CD14-positive monocyte (primary cell): ENCODE measurements at regions not wholly inside any gene's neighbourhood (a gene's known extent, or its start where the extent isn't known, plus 50 kb on each side); places are given as distances from the start of the nearest gene placed in this dataset.

Experiments used
- DNase-seq, 3 donors: peaks; one replicate each; pipeline ENCODE4 v3.0.0-alpha.2; 2011 to 2022
- H2AFZ ChIP-seq: 2 replicates; pipeline ENCODE4 v1.6.0; 2012; ENCODE audit warnings: mild to moderate bottlenecking, low read depth, low read length, inconsistent platforms; ENCODE audit not compliant: insufficient read depth, poor library complexity, severe bottlenecking
- H3K27ac ChIP-seq, 2 donors: 1 replicate in 1 of 2; 2 replicates in 1 of 2; pipeline ENCODE4 v1.5.1; 2012 to 2013; ENCODE audit warnings: low read length in 2 of 2, control low read depth in 1 of 2, inconsistent platforms in 1 of 2, low read depth in 1 of 2, mild to moderate bottlenecking in 1 of 2
- H3K27me3 ChIP-seq, 2 donors: one replicate each; pipeline versions ENCODE4 v1.6.0 to v1.6.1; 2011 to 2013; ENCODE audit warnings: low read length in 2 of 2; ENCODE audit not compliant: control insufficient read depth in 2 of 2, insufficient read depth in 2 of 2
- H3K36me3 ChIP-seq, 2 donors: replicated peaks in 1 of 2; 1 replicate in 1 of 2; 2 replicates in 1 of 2; pipeline versions ENCODE4 v1.5.1 to v1.6.1; 2012 to 2013; ENCODE audit warnings: low read length in 2 of 2, control low read depth in 1 of 2, inconsistent platforms in 1 of 2, mild to moderate bottlenecking in 1 of 2; ENCODE audit not compliant: insufficient read depth in 2 of 2, control insufficient read depth in 1 of 2
- H3K4me1 ChIP-seq, 2 donors: 1 replicate in 1 of 2; 2 replicates in 1 of 2; pipeline versions ENCODE4 v1.5.1 to v1.6.1; 2012 to 2013; ENCODE audit warnings: low read length in 2 of 2, control low read depth in 1 of 2, inconsistent platforms in 1 of 2, mild to moderate bottlenecking in 1 of 2, moderate library complexity in 1 of 2; ENCODE audit not compliant: insufficient read depth in 2 of 2, control insufficient read depth in 1 of 2
- H3K4me2 ChIP-seq: replicated peaks from 2 replicates; pipeline ENCODE3; 2012; ENCODE audit warnings: low read length, moderate library complexity, mild to moderate bottlenecking; ENCODE audit not compliant: poor library complexity, severe bottlenecking; ENCODE audit errors: extremely low read depth
- H3K4me3 ChIP-seq, 3 experiments: fragments of 200-600 bp in 1 of 3; sonication (generic) in 1 of 3; replicated peaks in 1 of 3; 1 replicate in 2 of 3; 2 replicates in 1 of 3; pipeline ENCODE4 v1.5.1; 2011 to 2013; ENCODE audit warnings: low read length in 3 of 3, mild to moderate bottlenecking in 3 of 3, control low read depth in 2 of 3, low read depth in 2 of 3, inconsistent platforms in 1 of 3, moderate library complexity in 1 of 3
- H3K79me2 ChIP-seq: 2 replicates; pipeline ENCODE4 v1.6.0; 2012; ENCODE audit warnings: mild to moderate bottlenecking, control low read depth, inconsistent platforms, low read length, moderate library complexity; ENCODE audit not compliant: insufficient read depth
- H3K9ac ChIP-seq: 2 replicates; pipeline ENCODE4 v1.6.0; 2017; ENCODE audit warnings: low read length, mild to moderate bottlenecking; ENCODE audit not compliant: insufficient read depth, poor library complexity, severe bottlenecking
- H3K9me3 ChIP-seq, 2 donors: replicated peaks in 1 of 2; 1 replicate in 1 of 2; 2 replicates in 1 of 2; pipeline versions ENCODE4 v1.5.1 to v1.6.1; 2012 to 2013; ENCODE audit warnings: low read length in 2 of 2, control low read depth in 1 of 2; ENCODE audit not compliant: control insufficient read depth in 1 of 2, insufficient read depth in 1 of 2
- H4K20me1 ChIP-seq: 2 replicates; pipeline ENCODE4 v1.6.0; 2012; ENCODE audit warnings: mild to moderate bottlenecking, low read length, control low read depth, moderate library complexity; ENCODE audit not compliant: insufficient read depth
- H3K27ac Mint-ChIP-seq, 7 donors: one replicate each; pipeline ENCODE4 v1.8.0; 2020; ENCODE audit warnings: mild to moderate bottlenecking in 7 of 7, mixed read lengths in 7 of 7, moderate library complexity in 6 of 7, inconsistent platforms in 2 of 7
- H3K27me3 Mint-ChIP-seq, 3 donors: one replicate each; pipeline ENCODE4 v1.8.0; 2021 to 2022; ENCODE audit warnings: low read depth in 3 of 3, mild to moderate bottlenecking in 3 of 3, mixed read lengths in 3 of 3, moderate library complexity in 3 of 3, inconsistent platforms in 1 of 3
- H3K36me3 Mint-ChIP-seq, 2 donors: one replicate each; pipeline ENCODE4 v1.8.0; 2020; ENCODE audit warnings: mixed read lengths in 2 of 2, inconsistent platforms in 1 of 2, mild to moderate bottlenecking in 1 of 2
- H3K4me1 Mint-ChIP-seq: one replicate; pipeline ENCODE4 v1.8.0; 2020; ENCODE audit warnings: mild to moderate bottlenecking, mixed read lengths
- H3K4me3 Mint-ChIP-seq, 2 donors: one replicate each; pipeline ENCODE4 v1.8.0; 2020; ENCODE audit warnings: mild to moderate bottlenecking in 2 of 2, mixed read lengths in 2 of 2, moderate library complexity in 1 of 2
- H3K9me3 Mint-ChIP-seq, 7 donors: one replicate each; pipeline ENCODE4 v1.8.0; 2020 to 2022; ENCODE audit warnings: mixed read lengths in 7 of 7, mild to moderate bottlenecking in 6 of 7, moderate library complexity in 6 of 7, inconsistent platforms in 2 of 7
- WGBS: methylation state at CpG from one replicate; pipeline ENCODE4 v1.1.5; 2013; ENCODE audit warnings: missing lambda C conversion rate; ENCODE audit not compliant: insufficient coverage; 5-methylcytosine and 5-hydroxymethylcytosine counted together
- intact Hi-C, 2 donors: fragments of 100-400 bp; cut with micrococcal nuclease; formaldehyde crosslinking; loops; one replicate each; pipeline versions ENCODE4 v1.15.0 to v1.15.1; 2023
- TF ChIP-seq, protein P1 (sequence below): fragments of 200-600 bp; IDR thresholded peaks from one replicate; pipeline ENCODE4 v1.8.0; 2022; ENCODE audit warnings: antibody characterized with exemption, mild to moderate bottlenecking

DNA sequence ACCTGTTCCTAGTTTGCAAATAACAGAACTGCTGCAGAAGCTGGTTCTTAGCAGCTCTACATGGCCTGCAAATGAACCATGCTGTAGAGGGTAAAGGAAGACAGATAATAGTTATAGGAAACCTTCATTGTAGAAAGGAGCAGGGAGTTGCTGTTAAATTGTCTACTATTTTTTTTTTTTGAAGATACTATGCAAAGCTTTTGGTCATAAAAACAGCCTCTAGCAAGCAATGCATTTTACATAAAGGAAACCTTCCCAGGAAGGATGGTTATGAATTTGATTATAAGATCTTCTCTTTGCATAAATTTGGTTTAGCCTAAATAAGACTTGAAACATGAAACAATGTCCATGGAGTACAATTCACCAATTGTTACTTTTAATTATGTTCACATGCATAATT lies 793.4 kb downstream of the SLC4A3 start:
- no peak overlapping the region for H3K9ac ChIP-seq
- no peaks in the 10 kb centered on the region for H3K36me3 Mint-ChIP-seq
- H3K4me3 Mint-ChIP-seq, result no peak overlapping the region
- H3K9me3 ChIP-seq, result peaks cover 5 to 14% of the 10 kb centered on the region in 2 donors
- H3K9me3 Mint-ChIP-seq, result peaks cover 0 to 3% (median 2%) of the 10 kb centered on the region in 7 donors
- no peak for DNase-seq
- no peaks in the 10 kb centered on the region for H3K4me1 Mint-ChIP-seq
- H3K27me3 Mint-ChIP-seq, result no peaks in the 10 kb centered on the region
- H3K27ac ChIP-seq, result no peak overlapping the region
- no peaks in the 10 kb centered on the region for H3K27me3 ChIP-seq
- H3K36me3 ChIP-seq, result no peaks in the 10 kb centered on the region
- H3K27ac Mint-ChIP-seq, result no peak overlapping the region
- no peaks in the 10 kb centered on the region for H3K4me1 ChIP-seq
- TF ChIP-seq, protein P1, sequence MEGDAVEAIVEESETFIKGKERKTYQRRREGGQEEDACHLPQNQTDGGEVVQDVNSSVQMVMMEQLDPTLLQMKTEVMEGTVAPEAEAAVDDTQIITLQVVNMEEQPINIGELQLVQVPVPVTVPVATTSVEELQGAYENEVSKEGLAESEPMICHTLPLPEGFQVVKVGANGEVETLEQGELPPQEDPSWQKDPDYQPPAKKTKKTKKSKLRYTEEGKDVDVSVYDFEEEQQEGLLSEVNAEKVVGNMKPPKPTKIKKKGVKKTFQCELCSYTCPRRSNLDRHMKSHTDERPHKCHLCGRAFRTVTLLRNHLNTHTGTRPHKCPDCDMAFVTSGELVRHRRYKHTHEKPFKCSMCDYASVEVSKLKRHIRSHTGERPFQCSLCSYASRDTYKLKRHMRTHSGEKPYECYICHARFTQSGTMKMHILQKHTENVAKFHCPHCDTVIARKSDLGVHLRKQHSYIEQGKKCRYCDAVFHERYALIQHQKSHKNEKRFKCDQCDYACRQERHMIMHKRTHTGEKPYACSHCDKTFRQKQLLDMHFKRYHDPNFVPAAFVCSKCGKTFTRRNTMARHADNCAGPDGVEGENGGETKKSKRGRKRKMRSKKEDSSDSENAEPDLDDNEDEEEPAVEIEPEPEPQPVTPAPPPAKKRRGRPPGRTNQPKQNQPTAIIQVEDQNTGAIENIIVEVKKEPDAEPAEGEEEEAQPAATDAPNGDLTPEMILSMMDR, result no peak
- H2AFZ ChIP-seq, result no peak overlapping the region
- no peak overlapping the region for H3K4me3 ChIP-seq
- no peaks in the 10 kb centered on the region for H4K20me1 ChIP-seq
- intact Hi-C loops, result no loop called here
- no peak overlapping the region for H3K4me2 ChIP-seq
- no peaks in the 10 kb centered on the region for H3K79me2 ChIP-seq

DNA sequence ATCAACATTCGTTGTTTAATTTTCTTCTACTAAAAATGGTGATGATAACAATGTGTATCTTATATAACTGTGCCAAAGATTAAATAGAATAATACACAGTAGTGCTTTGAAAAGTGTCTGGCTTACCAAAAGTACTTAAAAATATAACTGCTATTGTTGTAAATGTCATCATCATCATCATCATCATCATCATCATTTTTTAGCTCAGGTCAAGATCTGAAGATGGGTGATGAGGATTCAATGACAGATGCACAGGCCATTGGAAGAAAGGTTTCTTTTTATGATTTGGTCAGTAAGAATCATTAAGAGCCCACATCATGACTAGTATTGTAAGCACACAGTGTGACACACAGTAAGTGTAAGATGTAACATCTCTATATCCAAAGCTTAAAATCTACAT lies 795.2 kb downstream of the SLC4A3 start:
- H3K4me3 Mint-ChIP-seq, result no peak overlapping the region
- H3K4me3 ChIP-seq, result no peak overlapping the region
- TF ChIP-seq, protein P1, result no peak
- H3K9me3 Mint-ChIP-seq, result peaks cover 0 to 7% (median 3%) of the 10 kb centered on the region in 7 donors
- H3K4me1 ChIP-seq, result no peaks in the 10 kb centered on the region
- no peaks in the 10 kb centered on the region for H3K27me3 ChIP-seq
- no peak overlapping the region for H3K27ac ChIP-seq
- intact Hi-C loops, result no loop called here
- no peaks in the 10 kb centered on the region for H3K36me3 ChIP-seq
- H4K20me1 ChIP-seq, result no peaks in the 10 kb centered on the region
- H3K36me3 Mint-ChIP-seq, result no peaks in the 10 kb centered on the region
- no CpG with 5 or more reads among the region's 1 CpG for WGBS
- peaks cover 2 to 5% of the 10 kb centered on the region in 2 donors for H3K9me3 ChIP-seq
- no peaks in the 10 kb centered on the region for H3K4me1 Mint-ChIP-seq
- no peak overlapping the region for H2AFZ ChIP-seq
- no peak overlapping the region for H3K9ac ChIP-seq
- H3K79me2 ChIP-seq, result no peaks in the 10 kb centered on the region
- peaks cover 0 to 1% (median 0%) of the 10 kb centered on the region in 3 donors for H3K27me3 Mint-ChIP-seq
- DNase-seq, result no peak
- no peak overlapping the region for H3K27ac Mint-ChIP-seq
- H3K4me2 ChIP-seq, result no peak overlapping the region
